HAP-1 (cell line): ENCODE measurements at regions not wholly inside any gene's neighbourhood (a gene's known extent, or its start where the extent isn't known, plus 50 kb on each side); places are given as distances from the start of the nearest gene placed in this dataset.

ENCODE experiments used
- DNase-seq, 2 experiments: peaks; one replicate each; pipeline ENCODE4 v3.0.0-alpha.2; 2016 to 2020; ENCODE audit warnings: low spot score in 2 of 2
- H3K27me3 ChIP-seq: fragments of 250-450 bp; sonication (Bioruptor Pico); 2 replicates; pipeline ENCODE4 v1.5.1; 2020; ENCODE audit warnings: low read depth, mild to moderate bottlenecking, moderate library complexity
- H3K36me3 ChIP-seq: fragments of 250-450 bp; sonication (Bioruptor Pico); replicated peaks from 2 replicates; pipeline ENCODE4 v1.5.1; 2020; ENCODE audit warnings: mild to moderate bottlenecking
- H3K4me1 ChIP-seq: fragments of 250-450 bp; sonication (Bioruptor Pico); 2 replicates; pipeline ENCODE4 v1.5.1; 2020; ENCODE audit warnings: mild to moderate bottlenecking
- H3K4me3 ChIP-seq: fragments of 250-450 bp; sonication (Bioruptor Pico); 2 replicates; pipeline ENCODE4 v1.5.1; 2020; ENCODE audit warnings: mild to moderate bottlenecking, moderate library complexity
- H3K9me3 ChIP-seq: fragments of 250-450 bp; sonication (Bioruptor Pico); 2 replicates; pipeline ENCODE4 v1.5.1; 2020; ENCODE audit warnings: mild to moderate bottlenecking, moderate library complexity
- in situ Hi-C: fragments of 300-500 bp; cut with MboI; formaldehyde crosslinking; loops from 3 replicates; pipeline ENCODE4 v1.14.3; 2020; ENCODE audit warnings: low sequenced_read_pairs, inconsistent platforms, mixed read lengths

GRCh38 chr13:50724438-50724837, 119.1 kb downstream of the DLEU7 start:
- in situ Hi-C loops: no loop called here

GRCh38 chr13:50724913-50725312, 118.6 kb downstream of the DLEU7 start:
- H3K27me3 ChIP-seq: no peaks in the 10 kb centered on the region
- DNase-seq: no peak
- no peaks in the 10 kb centered on the region for H3K4me1 ChIP-seq
- H3K4me3 ChIP-seq: no peak overlapping the region
- H3K36me3 ChIP-seq: no peaks in the 10 kb centered on the region
- no peaks in the 10 kb centered on the region for H3K9me3 ChIP-seq
- in situ Hi-C loops: no loop called here

More at GRCh38 chr13:50724438-50724837, 119.1 kb downstream of the DLEU7 start:
- Histone ChIP-seq H3K4me3 (no peak overlapping the region), H3K4me1 (no peaks in the 10 kb centered on the region), H3K9me3 (no peaks in the 10 kb centered on the region), H3K36me3 (no peaks in the 10 kb centered on the region), H3K27me3 (no peaks in the 10 kb centered on the region)
- DNase-seq: no peak

- H3K9me3 ChIP-seq: no peaks in the 10 kb centered on the region; the same call in 1 of the 2 replicates
- in situ Hi-C loops: no loop called here
- no peaks in the 10 kb centered on the region for H3K27me3 ChIP-seq
- DNase-seq: no peak
- H3K4me3 ChIP-seq: no peak overlapping the region
- H3K4me1 ChIP-seq: no peaks in the 10 kb centered on the region
- no peaks in the 10 kb centered on the region for H3K36me3 ChIP-seq
These were observed 117.3 kb downstream of the DLEU7 start for GRCh38 chr13:50726164-50726563.

- in situ Hi-C loops: no loop called here
These were observed 114.3 kb downstream of the DLEU7 start for GRCh38 chr13:50729177-50729576.

GRCh38 chr13:50730496-50731351, 112.8 kb downstream of the DLEU7 start:
- no peak for DNase-seq
- H3K9me3 ChIP-seq: no peaks in the 10 kb centered on the region; the same call in 1 of the 2 replicates
- no peaks in the 10 kb centered on the region for H3K4me1 ChIP-seq
- no peaks in the 10 kb centered on the region for H3K36me3 ChIP-seq
- in situ Hi-C loops: no loop called here
- no peak overlapping the region for H3K4me3 ChIP-seq
- H3K27me3 ChIP-seq: no peaks in the 10 kb centered on the region

More at GRCh38 chr13:50729177-50729576, 114.3 kb downstream of the DLEU7 start:
- Histone ChIP-seq H3K4me1 (no peaks in the 10 kb centered on the region), H3K27me3 (no peaks in the 10 kb centered on the region), H3K36me3 (no peaks in the 10 kb centered on the region), H3K4me3 (no peak overlapping the region), H3K9me3 (no peaks in the 10 kb centered on the region; the same call in 1 of the 2 replicates)
- no peak for DNase-seq

GRCh38 chr13:50731400-50731799, 112.1 kb downstream of the DLEU7 start:
- no peaks in the 10 kb centered on the region for H3K4me1 ChIP-seq

GRCh38 chr13:50732712-50733111, 110.8 kb downstream of the DLEU7 start:
- no peak for DNase-seq
- Histone ChIP-seq H3K36me3 (no peaks in the 10 kb centered on the region), H3K27me3 (no peaks in the 10 kb centered on the region), H3K4me3 (no peak overlapping the region), H3K4me1 (no peaks in the 10 kb centered on the region), H3K9me3 (no peaks in the 10 kb centered on the region; the same call in 1 of the 2 replicates)
- in situ Hi-C loops: no loop called here

More at GRCh38 chr13:50731400-50731799, 112.1 kb downstream of the DLEU7 start:
- in situ Hi-C loops: no loop called here
- Histone ChIP-seq H3K4me3 (no peak overlapping the region), H3K36me3 (no peaks in the 10 kb centered on the region), H3K9me3 (no peaks in the 10 kb centered on the region; the same call in 1 of the 2 replicates), H3K27me3 (no peaks in the 10 kb centered on the region)
- peak; percentile 57 to 58 for DNase-seq

GRCh38 chr13:50733392-50733791, 110.1 kb downstream of the DLEU7 start:
- H3K36me3 ChIP-seq: no peaks in the 10 kb centered on the region
- H3K4me1 ChIP-seq: no peaks in the 10 kb centered on the region
- no peaks in the 10 kb centered on the region; the same call in 1 of the 2 replicates for H3K9me3 ChIP-seq
- H3K4me3 ChIP-seq: no peak overlapping the region
- in situ Hi-C loops: no loop called here
- DNase-seq: no peak
- no peaks in the 10 kb centered on the region for H3K27me3 ChIP-seq

- in situ Hi-C loops: no loop called here
- Histone ChIP-seq H3K36me3 (no peaks in the 10 kb centered on the region), H3K4me3 (no peak overlapping the region), H3K9me3 (no peaks in the 10 kb centered on the region; the same call in 1 of the 2 replicates), H3K27me3 (no peaks in the 10 kb centered on the region), H3K4me1 (no peaks in the 10 kb centered on the region)
- DNase-seq: no peak
These were observed 108.4 kb downstream of the DLEU7 start for GRCh38 chr13:50735071-50735470.

- H3K9me3 ChIP-seq: no peaks in the 10 kb centered on the region
- H3K27me3 ChIP-seq: no peaks in the 10 kb centered on the region
- no peak overlapping the region for H3K4me3 ChIP-seq
- H3K36me3 ChIP-seq: no peaks in the 10 kb centered on the region
- H3K4me1 ChIP-seq: no peaks in the 10 kb centered on the region
- in situ Hi-C loops: no loop called here
- DNase-seq: no peak
These were observed 103.3 kb downstream of the DLEU7 start for GRCh38 chr13:50740052-50740741.

GRCh38 chr13:50742353-50742752, 101.1 kb downstream of the DLEU7 start:
- in situ Hi-C loops: no loop called here

GRCh38 chr13:50742968-50743367, 100.5 kb downstream of the DLEU7 start:
- Histone ChIP-seq H3K27me3 (no peaks in the 10 kb centered on the region), H3K4me3 (no peak overlapping the region), H3K36me3 (no peaks in the 10 kb centered on the region), H3K9me3 (no peaks in the 10 kb centered on the region), H3K4me1 (no peaks in the 10 kb centered on the region)
- in situ Hi-C loops: no loop called here
- DNase-seq: no peak

More at GRCh38 chr13:50742353-50742752, 101.1 kb downstream of the DLEU7 start:
- no peaks in the 10 kb centered on the region for H3K4me1 ChIP-seq
- no peaks in the 10 kb centered on the region for H3K9me3 ChIP-seq
- no peak overlapping the region for H3K4me3 ChIP-seq
- no peaks in the 10 kb centered on the region for H3K27me3 ChIP-seq
- DNase-seq: no peak
- no peaks in the 10 kb centered on the region for H3K36me3 ChIP-seq

GRCh38 chr13:50744116-50744660, 99.3 kb downstream of the DLEU7 start:
- in situ Hi-C loops: no loop called here

More at GRCh38 chr13:50744116-50744660, 99.3 kb downstream of the DLEU7 start:
- H3K9me3 ChIP-seq: no peaks in the 10 kb centered on the region
- H3K27me3 ChIP-seq: no peaks in the 10 kb centered on the region
- H3K36me3 ChIP-seq: no peaks in the 10 kb centered on the region
- no peaks in the 10 kb centered on the region for H3K4me1 ChIP-seq
- no peak overlapping the region for H3K4me3 ChIP-seq
- DNase-seq: no peak
